GM12891 (cell line): ENCODE measurements at regions not wholly inside any gene's neighbourhood (a gene's known extent, or its start where the extent isn't known, plus 50 kb on each side); places are given as distances from the start of the nearest gene placed in this dataset.

Source experiments
- POLR2A ChIP-seq: IDR thresholded peaks from 2 replicates; pipeline ENCODE4 v1.6.1; 2011; ENCODE audit warnings: low read depth, low read length, control low read depth
- POLR2AphosphoS5 ChIP-seq: IDR thresholded peaks from 2 replicates; pipeline ENCODE4 v1.6.1; 2011; ENCODE audit warnings: low read depth, low read length, control low read depth
- POU2F2 ChIP-seq: IDR thresholded peaks from 2 replicates; pipeline ENCODE4 v1.6.1; 2011; ENCODE audit warnings: low read depth, mild to moderate bottlenecking, control low read depth, low read length, moderate library complexity
- SPI1 ChIP-seq: IDR thresholded peaks from 2 replicates; pipeline ENCODE4 v1.6.1; 2011; ENCODE audit warnings: low read depth, low read length, control low read depth
- TAF1 ChIP-seq: IDR thresholded peaks from 2 replicates; pipeline ENCODE4 v1.6.1; 2011; ENCODE audit warnings: low read depth, low read length, control low read depth

DNA sequence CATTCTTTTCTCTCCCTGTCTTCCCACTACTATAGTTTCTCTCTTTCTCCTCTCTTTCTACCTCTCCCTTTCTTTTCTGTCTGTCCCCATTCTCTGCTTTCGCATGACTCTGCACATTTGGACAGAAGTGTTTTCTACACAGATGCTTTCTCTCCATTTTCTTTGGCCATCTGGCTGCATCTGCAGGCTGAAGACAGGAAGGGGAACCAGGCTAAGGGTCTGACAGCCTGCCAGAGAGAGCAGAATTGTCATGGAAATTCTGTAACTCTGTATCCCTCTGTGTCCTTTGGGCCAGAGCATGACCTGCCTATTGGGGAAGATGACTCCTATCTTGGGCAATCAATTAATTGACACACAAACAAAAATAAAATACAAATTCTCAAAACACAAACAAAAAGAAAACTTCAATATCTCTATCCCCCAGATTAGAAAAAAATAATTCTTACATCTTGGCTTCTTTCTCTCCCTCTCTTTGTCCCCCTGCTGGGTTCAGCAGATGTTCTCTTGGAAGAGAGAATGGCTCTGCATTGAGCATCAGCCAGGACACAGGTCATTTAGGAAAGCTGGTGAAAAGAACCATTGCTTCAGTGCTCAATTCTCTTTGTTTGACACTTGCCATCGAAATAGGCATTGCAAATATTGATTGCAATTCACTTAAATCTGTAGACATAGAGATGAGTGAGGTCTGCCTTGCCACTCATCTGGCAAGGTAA is 415.9 kb upstream of the KLF4 start:
- TF ChIP-seq POLR2A (no peak), TAF1 (no peak), POLR2AphosphoS5 (no peak), SPI1 (no peak), POU2F2 (no peak)
